ENCODE measurements at regions not wholly inside any gene's neighbourhood (a gene's known extent, or its start where the extent isn't known, plus 50 kb on each side); places are given as distances from the start of the nearest gene placed in this dataset.
A peak's percentile ranks its signal among the peaks of the same experiment; 100 is the strongest.

GRCh38 chr20:40493071-40493470, 196.0 kb downstream of the MAFB start:
- TF ChIP-seq CTCF (IDR thresholded peaks at IDR 0.05), result no peak
- no peak for TF ChIP-seq POLR2A (IDR thresholded peaks at IDR 0.05)
- no peak for ATAC-seq
- Histone ChIP-seq H3K27ac (no peak overlapping the region), H3K9me3 (no peaks in the 10 kb centered on the region), H3K27me3 (no peaks in the 10 kb centered on the region), H3K36me3 (replicated peaks in 1 of 2; ENCODE audit: insufficient read depth in 1 of 2, low read depth in 2 of 2) (no peaks in the 10 kb centered on the region), H3K4me1 (no peaks in the 10 kb centered on the region), H3K4me3 (no peak overlapping the region)
- peak; percentile 18 to 51 (median 44) for DNase-seq
- intact Hi-C loops (cut with DNase I), result no loop called here
- 17 to 33% methylated on average over 4 of the region's 4 CpGs for WGBS, 2 donors

- intact Hi-C loops (cut with DNase I), result no loop called here
- WGBS, 2 donors, result 42 to 48% methylated on average over 5 of the region's 5 CpGs
These were observed 197.9 kb downstream of the MAFB start for GRCh38 chr20:40491009-40491590.

GRCh38 chr20:40489886-40490285, 199.2 kb downstream of the MAFB start:
- no peak for TF ChIP-seq CTCF (IDR thresholded peaks at IDR 0.05)
- TF ChIP-seq POLR2A (IDR thresholded peaks at IDR 0.05), result no peak
- DNase-seq (no peak), ATAC-seq (no peak)
- Histone ChIP-seq H3K9me3 (no peaks in the 10 kb centered on the region), H3K27ac (no peak overlapping the region), H3K36me3 (replicated peaks in 1 of 2; ENCODE audit: insufficient read depth in 1 of 2, low read depth in 2 of 2) (no peaks in the 10 kb centered on the region), H3K4me1 (no peaks in the 10 kb centered on the region), H3K27me3 (no peaks in the 10 kb centered on the region), H3K4me3 (no peak overlapping the region)
- 64 to 78% methylated on average over 2 of the region's 2 CpGs for WGBS, 2 donors
- intact Hi-C loops (cut with DNase I), result no loop called here

More at GRCh38 chr20:40491009-40491590, 197.9 kb downstream of the MAFB start:
- no peak for ATAC-seq
- Histone ChIP-seq H3K36me3 (replicated peaks in 1 of 2; ENCODE audit: insufficient read depth in 1 of 2, low read depth in 2 of 2) (no peaks in the 10 kb centered on the region), H3K27me3 (no peaks in the 10 kb centered on the region), H3K27ac (no peak overlapping the region), H3K9me3 (no peaks in the 10 kb centered on the region), H3K4me3 (no peak overlapping the region), H3K4me1 (no peaks in the 10 kb centered on the region)
- DNase-seq, result no peak
- TF ChIP-seq POLR2A (IDR thresholded peaks at IDR 0.05) (no peak), CTCF (IDR thresholded peaks at IDR 0.05) (no peak)

GRCh38 chr20:40488401-40488800, 200.6 kb downstream of the MAFB start:
- Histone ChIP-seq H3K27me3 (no peaks in the 10 kb centered on the region), H3K27ac (no peak overlapping the region), H3K4me1 (no peaks in the 10 kb centered on the region), H3K4me3 (no peak overlapping the region), H3K36me3 (replicated peaks in 1 of 2; ENCODE audit: insufficient read depth in 1 of 2, low read depth in 2 of 2) (no peaks in the 10 kb centered on the region), H3K9me3 (no peaks in the 10 kb centered on the region)
- intact Hi-C loops (cut with DNase I), result no loop called here
- WGBS, 2 donors, result 67 to 70% methylated on average over 3 of the region's 3 CpGs
- no peak for ATAC-seq
- DNase-seq, result no peak
- no peak for TF ChIP-seq POLR2A (IDR thresholded peaks at IDR 0.05)
- no peak for TF ChIP-seq CTCF (IDR thresholded peaks at IDR 0.05)

- no peaks in the 10 kb centered on the region for H3K4me1 ChIP-seq
- ATAC-seq (no peak), DNase-seq (no peak)
- no peaks in the 10 kb centered on the region for H3K36me3 ChIP-seq (replicated peaks in 1 of 2; ENCODE audit: insufficient read depth in 1 of 2, low read depth in 2 of 2)
- intact Hi-C loops (cut with DNase I), result no loop called here
- H3K27ac ChIP-seq, result no peak overlapping the region
- 63 to 83% methylated on average over 3 of the region's 3 CpGs for WGBS, 2 donors
- H3K27me3 ChIP-seq, result no peaks in the 10 kb centered on the region
- H3K4me3 ChIP-seq, result no peak overlapping the region
- H3K9me3 ChIP-seq, result no peaks in the 10 kb centered on the region
- TF ChIP-seq POLR2A (IDR thresholded peaks at IDR 0.05) (no peak), CTCF (IDR thresholded peaks at IDR 0.05) (no peak)
These were observed 202.7 kb downstream of the MAFB start for GRCh38 chr20:40486297-40486696.

Data from body of pancreas (tissue), 4 donors.